C4-2B (cell line): ENCODE measurements at regions not wholly inside any gene's neighbourhood (a gene's known extent, or its start where the extent isn't known, plus 50 kb on each side); places are given as distances from the start of the nearest gene placed in this dataset.

ENCODE experiments used
- CTCF ChIP-seq: fragments of 450-650 bp; conservative IDR thresholded peaks from 2 replicates; pipeline ENCODE4 v1.5.1; 2017; ENCODE audit warnings: mild to moderate bottlenecking
- ZFX ChIP-seq: fragments of 450-650 bp; IDR thresholded peaks from 2 replicates; pipeline ENCODE4 v1.6.1; 2017

GRCh38 chr1:214943054-214943453 lies 139.5 kb upstream of the KCNK2 start:
- no peak for TF ChIP-seq CTCF
- no peak for TF ChIP-seq ZFX
